HFF-Myc (cell line): ENCODE measurements at regions not wholly inside any gene's neighbourhood (a gene's known extent, or its start where the extent isn't known, plus 50 kb on each side); places are given as distances from the start of the nearest gene placed in this dataset.
"Not testable (repeated sequence)": the region's sequence is repeated elsewhere in the genome, so short reads cannot be mapped to it uniquely, and the experiment has no call there.

Experiments
- DNase-seq: peaks from one replicate; pipeline ENCODE4 v3.0.0-alpha.2; 2011; ENCODE audit warnings: low read depth; ENCODE audit errors: extremely low read depth
- H3K4me3 ChIP-seq: replicated peaks from 2 replicates; pipeline ENCODE4 v1.5.1; 2011; ENCODE audit warnings: low read depth, mild to moderate bottlenecking, control low read depth, low read length
- CTCF ChIP-seq: IDR thresholded peaks from 2 replicates; pipeline ENCODE4 v1.5.1; 2012; ENCODE audit warnings: mild to moderate bottlenecking, low read depth, low read length, control low read depth; ENCODE audit errors: missing control alignments

- no peak for DNase-seq
- no peak overlapping the region for H3K4me3 ChIP-seq
- TF ChIP-seq CTCF, result no peak
These were observed 80.8 kb upstream of the SMIM30 start for GRCh38 chr7:113199136-113199535.

GRCh38 chr7:113198226-113198625 is 79.9 kb upstream of the SMIM30 start:
- no peak for TF ChIP-seq CTCF
- DNase-seq, result no peak
- no peak overlapping the region for H3K4me3 ChIP-seq

- H3K4me3 ChIP-seq, result no peak overlapping the region
- DNase-seq, result peak; percentile 10
- no peak for TF ChIP-seq CTCF
These were observed 78.9 kb upstream of the SMIM30 start for GRCh38 chr7:113197274-113197673.

- no peak overlapping the region for H3K4me3 ChIP-seq
- no peak for DNase-seq
- TF ChIP-seq CTCF, result no peak
These were observed 70.0 kb upstream of the SMIM30 start for GRCh38 chr7:113188396-113188795.

GRCh38 chr7:113179313-113179712 is 61.0 kb upstream of the SMIM30 start:
- no peak for TF ChIP-seq CTCF
- no peak overlapping the region for H3K4me3 ChIP-seq
- DNase-seq, result no peak

- no peak for DNase-seq
- no peak for TF ChIP-seq CTCF
- no peak overlapping the region for H3K4me3 ChIP-seq
These were observed 58.5 kb upstream of the SMIM30 start for GRCh38 chr7:113176836-113177235.

- H3K4me3 ChIP-seq, DNase-seq: not testable (repeated sequence)
These were observed 57.8 kb upstream of the SMIM30 start for GRCh38 chr7:113176180-113176579.
